ENCODE measurements at regions not wholly inside any gene's neighbourhood (a gene's known extent, or its start where the extent isn't known, plus 50 kb on each side); places are given as distances from the start of the nearest gene placed in this dataset.
A peak's percentile ranks its signal among the peaks of the same experiment; 100 is the strongest.
"Not testable (repeated sequence)": the region's sequence is repeated elsewhere in the genome, so short reads cannot be mapped to it uniquely, and the experiment has no call there.

DNA sequence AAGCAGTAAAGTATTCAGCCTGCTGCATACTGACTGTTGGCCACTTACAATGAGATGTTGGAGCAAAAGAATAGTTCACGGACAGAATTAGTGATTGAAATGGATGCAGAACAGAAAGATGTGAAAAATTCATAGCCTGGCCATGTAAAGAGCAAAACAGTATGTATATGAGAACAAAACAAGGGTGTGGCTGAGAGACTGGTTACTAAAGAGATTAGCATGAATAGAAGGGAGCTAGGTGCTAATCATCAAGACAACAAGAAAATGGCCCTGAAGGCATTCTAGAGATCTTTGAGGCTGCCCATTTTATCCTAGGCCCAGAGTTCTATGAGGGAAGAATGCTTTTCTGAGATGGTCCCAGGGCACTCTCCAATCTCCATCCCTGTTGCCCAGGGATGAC is 208.5 kb downstream of the ARHGEF9 start:
- FAIRE-seq (no peak), DNase-seq (ENCODE audit: low read depth in 1 of 2, low spot score in 1 of 2) (no peak), ATAC-seq (no peak)
- TF ChIP-seq, protein P1, sequence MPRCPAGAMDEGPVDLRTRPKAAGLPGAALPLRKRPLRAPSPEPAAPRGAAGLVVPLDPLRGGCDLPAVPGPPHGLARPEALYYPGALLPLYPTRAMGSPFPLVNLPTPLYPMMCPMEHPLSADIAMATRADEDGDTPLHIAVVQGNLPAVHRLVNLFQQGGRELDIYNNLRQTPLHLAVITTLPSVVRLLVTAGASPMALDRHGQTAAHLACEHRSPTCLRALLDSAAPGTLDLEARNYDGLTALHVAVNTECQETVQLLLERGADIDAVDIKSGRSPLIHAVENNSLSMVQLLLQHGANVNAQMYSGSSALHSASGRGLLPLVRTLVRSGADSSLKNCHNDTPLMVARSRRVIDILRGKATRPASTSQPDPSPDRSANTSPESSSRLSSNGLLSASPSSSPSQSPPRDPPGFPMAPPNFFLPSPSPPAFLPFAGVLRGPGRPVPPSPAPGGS (IDR thresholded peaks at IDR 0.05) = no peak
- TF ChIP-seq MAZ (IDR thresholded peaks at IDR 0.05; ENCODE audit: borderline replicate concordance, low read depth, low read length) (no peak), MYC (IDR thresholded peaks at IDR 0.05; ENCODE audit: borderline replicate concordance, low read length) (no peak), SMC3 (IDR thresholded peaks at IDR 0.05) (no peak), NFE2L2 (conservative IDR thresholded peaks at IDR 0.05; ENCODE audit: low read length) (no peak), HOXB5 (CRISPR knock-in tag; IDR thresholded peaks at IDR 0.05) (no peak), MAFK (IDR thresholded peaks at IDR 0.05; ENCODE audit: partially characterized antibody) (no peak)
- TF ChIP-seq, protein P2, sequence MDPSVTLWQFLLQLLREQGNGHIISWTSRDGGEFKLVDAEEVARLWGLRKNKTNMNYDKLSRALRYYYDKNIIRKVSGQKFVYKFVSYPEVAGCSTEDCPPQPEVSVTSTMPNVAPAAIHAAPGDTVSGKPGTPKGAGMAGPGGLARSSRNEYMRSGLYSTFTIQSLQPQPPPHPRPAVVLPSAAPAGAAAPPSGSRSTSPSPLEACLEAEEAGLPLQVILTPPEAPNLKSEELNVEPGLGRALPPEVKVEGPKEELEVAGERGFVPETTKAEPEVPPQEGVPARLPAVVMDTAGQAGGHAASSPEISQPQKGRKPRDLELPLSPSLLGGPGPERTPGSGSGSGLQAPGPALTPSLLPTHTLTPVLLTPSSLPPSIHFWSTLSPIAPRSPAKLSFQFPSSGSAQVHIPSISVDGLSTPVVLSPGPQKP (IDR thresholded peaks at IDR 0.05; ENCODE audit: low read depth, low read length) = no peak
- 9% methylated on average over 1 of the region's 1 CpG for WGBS (ENCODE audit: missing lambda C conversion rate)
- ChIA-PET POLR2A (no interaction called here), CTCF (no interaction called here)
- Histone ChIP-seq H3K4me2 (no peak overlapping the region), H3K9me3 (no peaks in the 10 kb centered on the region), H3K4me3 (no peak overlapping the region), H3K4me1 (no peaks in the 10 kb centered on the region), H3K27ac (no peak overlapping the region)

DNA sequence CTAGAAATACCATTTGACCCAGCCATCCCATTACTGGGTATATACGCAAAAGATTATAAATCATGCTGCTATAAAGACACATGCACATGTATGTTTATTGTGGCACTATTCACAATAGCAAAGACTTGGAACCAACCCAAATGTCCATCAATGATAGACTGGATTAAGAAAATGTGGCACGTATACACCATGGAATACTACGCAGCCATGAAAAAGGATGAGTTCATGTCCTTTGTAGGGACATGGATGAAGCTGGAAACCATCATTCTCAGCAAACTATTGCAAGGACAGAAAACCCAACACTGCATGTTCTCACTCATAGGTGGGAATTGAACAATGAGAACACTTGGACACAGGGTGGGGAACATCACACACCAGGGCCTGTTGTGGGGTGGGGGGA is 209.3 kb downstream of the ARHGEF9 start:
- H3K27ac ChIP-seq; H3K4me1 ChIP-seq; DNase-seq (ENCODE audit: low read depth in 1 of 2, low spot score in 1 of 2); FAIRE-seq; H3K4me3 ChIP-seq; H3K9me3 ChIP-seq; ATAC-seq; CTCF ChIA-PET; H3K4me2 ChIP-seq; POLR2A ChIA-PET: not testable (repeated sequence)
- 39% methylated on average over 3 of the region's 3 CpGs for WGBS (ENCODE audit: missing lambda C conversion rate)

DNA sequence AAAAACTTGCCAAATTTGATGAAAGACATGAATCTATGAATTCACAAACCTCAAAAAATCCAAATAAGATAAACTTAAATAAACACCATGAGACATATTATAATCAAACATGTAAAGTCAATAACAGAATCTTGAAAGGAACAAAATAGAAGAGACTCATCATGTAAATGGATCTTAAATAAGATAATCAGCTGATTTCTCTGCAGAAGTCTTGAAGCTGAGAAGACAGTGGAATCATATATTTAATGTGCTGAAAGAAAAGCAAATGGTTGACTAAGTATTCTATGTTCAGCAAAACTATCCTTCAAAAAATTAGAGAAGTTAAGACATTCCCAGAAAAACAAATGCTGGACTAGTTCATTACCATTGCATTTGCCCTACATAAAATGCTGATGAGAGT is 215.7 kb upstream of the SPIN4 start:
- POLR2A ChIA-PET = no interaction called here

DNA sequence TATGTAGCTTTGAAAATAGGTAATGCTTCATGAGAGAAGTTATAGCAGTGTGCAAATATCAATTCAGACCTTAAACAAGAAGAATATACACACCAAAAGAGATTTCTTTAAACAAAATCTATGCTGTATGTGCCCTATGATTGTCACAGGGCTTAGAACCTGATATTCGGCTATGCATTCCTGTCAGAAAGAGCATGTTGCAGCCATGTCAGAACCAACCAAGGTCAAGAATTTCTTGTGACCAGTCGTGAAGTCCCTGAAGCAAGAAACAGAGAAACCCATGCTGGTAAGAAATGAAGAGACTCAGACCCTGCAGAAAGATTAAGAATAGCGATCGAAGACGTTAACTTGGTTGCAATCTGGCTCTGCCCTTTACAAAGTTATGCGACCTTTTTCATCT is 210.3 kb upstream of the SPIN4 start:
- CTCF ChIA-PET = no interaction called here

More for the DNA sequence above, 215.7 kb upstream of the SPIN4 start:
- CTCF ChIA-PET = no interaction called here
- FAIRE-seq = peak; percentile 28
- Histone ChIP-seq H3K4me1 (no peaks in the 10 kb centered on the region), H3K4me3 (no peak overlapping the region), H3K9me3 (no peaks in the 10 kb centered on the region), H3K4me2 (no peak overlapping the region), H3K27ac (no peak overlapping the region)
- TF ChIP-seq, protein P3, sequence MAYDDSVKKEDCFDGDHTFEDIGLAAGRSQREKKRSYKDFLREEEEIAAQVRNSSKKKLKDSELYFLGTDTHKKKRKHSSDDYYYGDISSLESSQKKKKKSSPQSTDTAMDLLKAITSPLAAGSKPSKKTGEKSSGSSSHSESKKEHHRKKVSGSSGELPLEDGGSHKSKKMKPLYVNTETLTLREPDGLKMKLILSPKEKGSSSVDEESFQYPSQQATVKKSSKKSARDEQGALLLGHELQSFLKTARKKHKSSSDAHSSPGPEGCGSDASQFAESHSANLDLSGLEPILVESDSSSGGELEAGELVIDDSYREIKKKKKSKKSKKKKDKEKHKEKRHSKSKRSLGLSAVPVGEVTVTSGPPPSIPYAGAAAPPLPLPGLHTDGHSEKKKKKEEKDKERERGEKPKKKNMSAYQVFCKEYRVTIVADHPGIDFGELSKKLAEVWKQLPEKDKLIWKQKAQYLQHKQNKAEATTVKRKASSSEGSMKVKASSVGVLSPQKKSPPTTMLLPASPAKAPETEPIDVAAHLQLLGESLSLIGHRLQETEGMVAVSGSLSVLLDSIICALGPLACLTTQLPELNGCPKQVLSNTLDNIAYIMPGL (CRISPR knock-in tag; IDR thresholded peaks at IDR 0.05; ENCODE audit: borderline replicate concordance) = no peak
- TF ChIP-seq JUNB (IDR thresholded peaks at IDR 0.05) (no peak), JUN (IDR thresholded peaks at IDR 0.05) (no peak), KDM5A (IDR thresholded peaks at IDR 0.05) (no peak), PHF8 (IDR thresholded peaks at IDR 0.05; ENCODE audit: borderline replicate concordance, low read depth) (no peak)
- ATAC-seq = no peak
- no peak for DNase-seq (ENCODE audit: low read depth in 1 of 2, low spot score in 1 of 2)

More for the DNA sequence above, 210.3 kb upstream of the SPIN4 start:
- Histone ChIP-seq H3K27ac (peak overlapping the region; percentile 38 to 72; a peak in 5 of 6 replicates), H3K4me2 (peak overlapping the region; percentile 88), H3K9me3 (no peaks in the 10 kb centered on the region), H3K4me1 (no peaks in the 10 kb centered on the region), H3K4me3 (peak overlapping the region; percentile 60)
- DNase-seq (ENCODE audit: low read depth in 1 of 2, low spot score in 1 of 2) (no peak), FAIRE-seq (no peak), ATAC-seq (peak; percentile 35 to 59; a peak in 5 of 6 replicates)
- POLR2A ChIA-PET = no interaction called here
- 3% methylated on average over 6 of the region's 6 CpGs for WGBS (ENCODE audit: missing lambda C conversion rate)
- TF ChIP-seq RNF2 (IDR thresholded peaks at IDR 0.05; ENCODE audit: borderline replicate concordance, low read depth) = no peak
